Renal cortex interstitium (tissue), 11 donors: ENCODE measurements at regions not wholly inside any gene's neighbourhood (a gene's known extent, or its start where the extent isn't known, plus 50 kb on each side); places are given as distances from the start of the nearest gene placed in this dataset.
"Not testable (repeated sequence)": the region's sequence is repeated elsewhere in the genome, so short reads cannot be mapped to it uniquely, and the experiment has no call there.

ENCODE experiments used
- DNase-seq, 11 donors: peaks; one replicate each; pipeline ENCODE4 v3.0.0-alpha.2; 2013; ENCODE audit warnings: low read depth in 9 of 11, low spot score in 4 of 11; ENCODE audit errors: extremely low read depth in 1 of 11

GRCh38 chr2:16076911-16077310 is 136.6 kb downstream of the MYCN start:
- no peak for DNase-seq

GRCh38 chr2:16075045-16076012 is 135.0 kb downstream of the MYCN start:
- no peak for DNase-seq

GRCh38 chr2:16073921-16074425 is 133.6 kb downstream of the MYCN start:
- DNase-seq: no peak

GRCh38 chr2:16073471-16073870 is 133.1 kb downstream of the MYCN start:
- no peak for DNase-seq

GRCh38 chr2:16072638-16073290 is 132.4 kb downstream of the MYCN start:
- no peak for DNase-seq

GRCh38 chr2:16071865-16072637 is 131.7 kb downstream of the MYCN start:
- no peak for DNase-seq

- no peak for DNase-seq
These were observed 130.9 kb downstream of the MYCN start for GRCh38 chr2:16071039-16071864.

- no peak for DNase-seq
These were observed 130.3 kb downstream of the MYCN start for GRCh38 chr2:16070648-16070971.

- DNase-seq: no peak
These were observed 129.7 kb downstream of the MYCN start for GRCh38 chr2:16069933-16070647.

GRCh38 chr2:16069663-16069932 is 129.2 kb downstream of the MYCN start:
- DNase-seq: no peak

- no peak for DNase-seq
These were observed 128.2 kb downstream of the MYCN start for GRCh38 chr2:16068552-16068940.

- no peak for DNase-seq
These were observed 127.7 kb downstream of the MYCN start for GRCh38 chr2:16067866-16068551.

GRCh38 chr2:16067444-16067843 is 127.1 kb downstream of the MYCN start:
- DNase-seq: no peak

GRCh38 chr2:16067037-16067406 is 126.7 kb downstream of the MYCN start:
- DNase-seq: no peak

- DNase-seq: no peak
These were observed 126.1 kb downstream of the MYCN start for GRCh38 chr2:16066261-16067036.

GRCh38 chr2:16065272-16066069 is 125.1 kb downstream of the MYCN start:
- DNase-seq: not testable (repeated sequence)
